PFSK-1 (cell line): ENCODE measurements at regions not wholly inside any gene's neighbourhood (a gene's known extent, or its start where the extent isn't known, plus 50 kb on each side); places are given as distances from the start of the nearest gene placed in this dataset.

Experiments
- FOXP2 ChIP-seq: optimal IDR thresholded peaks from 2 replicates; pipeline ENCODE3; 2011; ENCODE audit warnings: borderline replicate concordance, control low read depth, inconsistent platforms; ENCODE audit not compliant: insufficient read depth; ENCODE audit errors: extremely low read length, extremely low read depth
- POLR2AphosphoS5 ChIP-seq: IDR thresholded peaks from 2 replicates; pipeline ENCODE4 v1.6.1; 2012; ENCODE audit warnings: low read depth, mild to moderate bottlenecking, control low read depth, low read length, moderate library complexity
- SIN3A ChIP-seq: IDR thresholded peaks from 2 replicates; pipeline ENCODE4 v1.6.1; 2012; ENCODE audit warnings: mild to moderate bottlenecking, low read length, moderate library complexity, borderline replicate concordance; ENCODE audit not compliant: insufficient read depth
- TAF1 ChIP-seq: IDR thresholded peaks from 2 replicates; pipeline ENCODE4 v1.6.1; 2012; ENCODE audit warnings: low read length, control low read depth, borderline replicate concordance; ENCODE audit not compliant: insufficient read depth
- TF ChIP-seq, protein P1 (sequence below), 2 experiments: IDR thresholded peaks; 2 replicates each; pipeline versions ENCODE4 v1.6.1 to v1.8.0; 2011 to 2012; ENCODE audit warnings: low read depth in 2 of 2, low read length in 2 of 2, control low read depth in 1 of 2, inconsistent platforms in 1 of 2, mild to moderate bottlenecking in 1 of 2, moderate library complexity in 1 of 2; ENCODE audit not compliant: insufficient read depth in 1 of 2

DNA sequence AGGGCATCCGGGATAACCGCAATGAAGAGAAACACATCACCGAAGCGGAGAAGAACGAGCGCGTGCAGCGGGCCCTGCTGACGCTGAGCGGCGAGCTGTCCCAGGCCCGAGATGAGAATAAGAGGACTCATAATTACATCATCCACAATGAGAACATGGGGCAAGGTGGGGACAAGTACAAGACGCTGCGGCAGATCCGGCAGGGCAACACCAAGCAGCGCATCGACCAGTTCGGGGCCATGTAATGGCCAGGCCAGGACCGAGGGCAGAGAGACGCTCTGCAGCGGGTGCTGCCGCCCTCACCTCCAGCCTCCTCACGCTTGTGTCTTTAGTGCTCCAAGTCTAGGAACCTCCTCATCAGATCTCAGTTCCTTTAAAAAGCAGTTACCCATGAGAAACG lies 863.7 kb upstream of the ALCAM start:
- TF ChIP-seq POLR2AphosphoS5 (no peak), TAF1 (no peak), SIN3A (no peak), FOXP2 (no peak)
- TF ChIP-seq, protein P1, sequence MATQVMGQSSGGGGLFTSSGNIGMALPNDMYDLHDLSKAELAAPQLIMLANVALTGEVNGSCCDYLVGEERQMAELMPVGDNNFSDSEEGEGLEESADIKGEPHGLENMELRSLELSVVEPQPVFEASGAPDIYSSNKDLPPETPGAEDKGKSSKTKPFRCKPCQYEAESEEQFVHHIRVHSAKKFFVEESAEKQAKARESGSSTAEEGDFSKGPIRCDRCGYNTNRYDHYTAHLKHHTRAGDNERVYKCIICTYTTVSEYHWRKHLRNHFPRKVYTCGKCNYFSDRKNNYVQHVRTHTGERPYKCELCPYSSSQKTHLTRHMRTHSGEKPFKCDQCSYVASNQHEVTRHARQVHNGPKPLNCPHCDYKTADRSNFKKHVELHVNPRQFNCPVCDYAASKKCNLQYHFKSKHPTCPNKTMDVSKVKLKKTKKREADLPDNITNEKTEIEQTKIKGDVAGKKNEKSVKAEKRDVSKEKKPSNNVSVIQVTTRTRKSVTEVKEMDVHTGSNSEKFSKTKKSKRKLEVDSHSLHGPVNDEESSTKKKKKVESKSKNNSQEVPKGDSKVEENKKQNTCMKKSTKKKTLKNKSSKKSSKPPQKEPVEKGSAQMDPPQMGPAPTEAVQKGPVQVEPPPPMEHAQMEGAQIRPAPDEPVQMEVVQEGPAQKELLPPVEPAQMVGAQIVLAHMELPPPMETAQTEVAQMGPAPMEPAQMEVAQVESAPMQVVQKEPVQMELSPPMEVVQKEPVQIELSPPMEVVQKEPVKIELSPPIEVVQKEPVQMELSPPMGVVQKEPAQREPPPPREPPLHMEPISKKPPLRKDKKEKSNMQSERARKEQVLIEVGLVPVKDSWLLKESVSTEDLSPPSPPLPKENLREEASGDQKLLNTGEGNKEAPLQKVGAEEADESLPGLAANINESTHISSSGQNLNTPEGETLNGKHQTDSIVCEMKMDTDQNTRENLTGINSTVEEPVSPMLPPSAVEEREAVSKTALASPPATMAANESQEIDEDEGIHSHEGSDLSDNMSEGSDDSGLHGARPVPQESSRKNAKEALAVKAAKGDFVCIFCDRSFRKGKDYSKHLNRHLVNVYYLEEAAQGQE (IDR thresholded peaks at IDR 0.05; ENCODE audit: insufficient read depth in 1 of 2, low read depth in 2 of 2, low read length in 2 of 2), result no peak
